ENCODE measurements at regions not wholly inside any gene's neighbourhood (a gene's known extent, or its start where the extent isn't known, plus 50 kb on each side); places are given as distances from the start of the nearest gene placed in this dataset.

GRCh38 chr15:39283531-39283930, 297.3 kb upstream of the THBS1 start:
- TF ChIP-seq PBX3 (IDR thresholded peaks at IDR 0.05) (no peak), EZH2phosphoT487 (IDR thresholded peaks at IDR 0.05; ENCODE audit: borderline replicate concordance, low read depth) (no peak), SIN3A (IDR thresholded peaks at IDR 0.05; ENCODE audit: borderline replicate concordance, low read depth, low read length) (no peak), EP300 (IDR thresholded peaks at IDR 0.05; ENCODE audit: borderline replicate concordance in 1 of 2, low read depth in 1 of 2, low read length in 1 of 2) (no peak), POLR2AphosphoS5 (IDR thresholded peaks at IDR 0.05; ENCODE audit: low read depth, low read length) (no peak), NFIC (IDR thresholded peaks at IDR 0.05; ENCODE audit: borderline replicate concordance) (no peak), TAF1 (IDR thresholded peaks at IDR 0.05; ENCODE audit: borderline replicate concordance, low read depth, low read length) (no peak), JUND (IDR thresholded peaks at IDR 0.05) (no peak), USF1 (IDR thresholded peaks at IDR 0.05; ENCODE audit: borderline replicate concordance, low read depth) (no peak), MXI1 (IDR thresholded peaks at IDR 0.05; ENCODE audit: low read depth, low read length) (no peak), FOXJ3 (CRISPR knock-in tag; IDR thresholded peaks at IDR 0.05) (no peak)
- TF ChIP-seq, protein P1, sequence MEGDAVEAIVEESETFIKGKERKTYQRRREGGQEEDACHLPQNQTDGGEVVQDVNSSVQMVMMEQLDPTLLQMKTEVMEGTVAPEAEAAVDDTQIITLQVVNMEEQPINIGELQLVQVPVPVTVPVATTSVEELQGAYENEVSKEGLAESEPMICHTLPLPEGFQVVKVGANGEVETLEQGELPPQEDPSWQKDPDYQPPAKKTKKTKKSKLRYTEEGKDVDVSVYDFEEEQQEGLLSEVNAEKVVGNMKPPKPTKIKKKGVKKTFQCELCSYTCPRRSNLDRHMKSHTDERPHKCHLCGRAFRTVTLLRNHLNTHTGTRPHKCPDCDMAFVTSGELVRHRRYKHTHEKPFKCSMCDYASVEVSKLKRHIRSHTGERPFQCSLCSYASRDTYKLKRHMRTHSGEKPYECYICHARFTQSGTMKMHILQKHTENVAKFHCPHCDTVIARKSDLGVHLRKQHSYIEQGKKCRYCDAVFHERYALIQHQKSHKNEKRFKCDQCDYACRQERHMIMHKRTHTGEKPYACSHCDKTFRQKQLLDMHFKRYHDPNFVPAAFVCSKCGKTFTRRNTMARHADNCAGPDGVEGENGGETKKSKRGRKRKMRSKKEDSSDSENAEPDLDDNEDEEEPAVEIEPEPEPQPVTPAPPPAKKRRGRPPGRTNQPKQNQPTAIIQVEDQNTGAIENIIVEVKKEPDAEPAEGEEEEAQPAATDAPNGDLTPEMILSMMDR (IDR thresholded peaks at IDR 0.05), result no peak

All from SK-N-SH (cell line).